T-helper 22 cell (primary cell): ENCODE measurements at regions not wholly inside any gene's neighbourhood (a gene's known extent, or its start where the extent isn't known, plus 50 kb on each side); places are given as distances from the start of the nearest gene placed in this dataset.

Experiments used
- DNase-seq: peaks from one replicate; pipeline ENCODE4 v3.0.0-alpha.2; 2020; ENCODE audit warnings: low read depth

- no peak for DNase-seq
These were observed 602.6 kb downstream of the TLR4 start for GRCh38 chr9:118306801-118307200.

GRCh38 chr9:118313965-118314364 is 609.8 kb downstream of the TLR4 start:
- no peak for DNase-seq

- DNase-seq = no peak
These were observed 612.7 kb downstream of the TLR4 start for GRCh38 chr9:118316831-118317343.

- DNase-seq = no peak
These were observed 614.7 kb downstream of the TLR4 start for GRCh38 chr9:118318770-118319431.

- DNase-seq = no peak
These were observed 617.6 kb downstream of the TLR4 start for GRCh38 chr9:118321788-118322187.

- no peak for DNase-seq
These were observed 620.5 kb downstream of the TLR4 start for GRCh38 chr9:118324706-118325105.

GRCh38 chr9:118325757-118326156 is 621.6 kb downstream of the TLR4 start:
- no peak for DNase-seq

GRCh38 chr9:118326326-118326725 is 622.1 kb downstream of the TLR4 start:
- DNase-seq = no peak

- DNase-seq = no peak
These were observed 626.2 kb downstream of the TLR4 start for GRCh38 chr9:118330191-118330986.

GRCh38 chr9:118331622-118332045 is 627.4 kb downstream of the TLR4 start:
- DNase-seq = no peak

- no peak for DNase-seq
These were observed 632.2 kb downstream of the TLR4 start for GRCh38 chr9:118336250-118336942.

GRCh38 chr9:118336943-118337330 is 632.7 kb downstream of the TLR4 start:
- DNase-seq = no peak

GRCh38 chr9:118360036-118360435 is 655.8 kb downstream of the TLR4 start:
- no peak for DNase-seq

- DNase-seq = no peak
These were observed 657.9 kb downstream of the TLR4 start for GRCh38 chr9:118362123-118362522.

- DNase-seq = no peak
These were observed 658.4 kb downstream of the TLR4 start for GRCh38 chr9:118362596-118362995.

- DNase-seq = no peak
These were observed 660.3 kb downstream of the TLR4 start for GRCh38 chr9:118364266-118365106.

- DNase-seq = no peak
These were observed 662.0 kb downstream of the TLR4 start for GRCh38 chr9:118366228-118366627.

GRCh38 chr9:118367383-118367782 is 663.2 kb downstream of the TLR4 start:
- DNase-seq = no peak

GRCh38 chr9:118384531-118385100 is 680.4 kb downstream of the TLR4 start:
- no peak for DNase-seq

- DNase-seq = no peak
These were observed 691.2 kb downstream of the TLR4 start for GRCh38 chr9:118395415-118395814.

- no peak for DNase-seq
These were observed 697.3 kb downstream of the TLR4 start for GRCh38 chr9:118401546-118401945.

GRCh38 chr9:118414676-118415075 is 710.5 kb downstream of the TLR4 start:
- DNase-seq = no peak
